ENCODE measurements at regions not wholly inside any gene's neighbourhood (a gene's known extent, or its start where the extent isn't known, plus 50 kb on each side); places are given as distances from the start of the nearest gene placed in this dataset.

- TF ChIP-seq POLR2AphosphoS5 (IDR thresholded peaks at IDR 0.05; ENCODE audit: low read depth, low read length) (no peak), POLR2A (IDR thresholded peaks at IDR 0.05; ENCODE audit: low read depth, low read length) (no peak), TAF1 (IDR thresholded peaks at IDR 0.05; ENCODE audit: borderline replicate concordance, low read depth, low read length) (no peak)
Measured at GRCh38 chr10:3415878-3416605, 243.5 kb upstream of the PITRM1 start.

All from GM12892 (cell line).